HG03103 (cell line): ENCODE measurements at regions not wholly inside any gene's neighbourhood (a gene's known extent, or its start where the extent isn't known, plus 50 kb on each side); places are given as distances from the start of the nearest gene placed in this dataset.

Experiments
- ATAC-seq: cut with Tn5 transposase; IDR thresholded peaks from one replicate; pipeline ENCODE4 v1.9.1; 2021; ENCODE audit warnings: low read depth; ENCODE audit not compliant: unreplicated experiment

- ATAC-seq = no peak
Observed at GRCh38 chr9:99391937-99392594, 170.0 kb downstream of the SEC61B start.

GRCh38 chr9:99392986-99393385, 170.9 kb downstream of the SEC61B start:
- ATAC-seq = no peak

GRCh38 chr9:99393993-99394392, 171.9 kb downstream of the SEC61B start:
- ATAC-seq = no peak

- ATAC-seq = no peak
Observed at GRCh38 chr9:99398241-99398640, 176.2 kb downstream of the SEC61B start.

- ATAC-seq = no peak
Observed at GRCh38 chr9:99399474-99399873, 177.4 kb downstream of the SEC61B start.

GRCh38 chr9:99400184-99400731, 178.2 kb downstream of the SEC61B start:
- no peak for ATAC-seq

GRCh38 chr9:99401680-99402504, 179.8 kb downstream of the SEC61B start:
- ATAC-seq = no peak

- no peak for ATAC-seq
Observed at GRCh38 chr9:99403371-99403770, 181.3 kb downstream of the SEC61B start.

GRCh38 chr9:99405359-99405758, 183.3 kb downstream of the SEC61B start:
- no peak for ATAC-seq

GRCh38 chr9:99406939-99407338, 184.9 kb downstream of the SEC61B start:
- ATAC-seq = no peak

- no peak for ATAC-seq
Observed at GRCh38 chr9:99411068-99411467, 189.0 kb downstream of the SEC61B start.

GRCh38 chr9:99411479-99412115, 189.5 kb downstream of the SEC61B start:
- no peak for ATAC-seq

GRCh38 chr9:99412606-99413005, 190.5 kb downstream of the SEC61B start:
- ATAC-seq = no peak

- no peak for ATAC-seq
Observed at GRCh38 chr9:99414321-99414720, 192.2 kb downstream of the SEC61B start.

- ATAC-seq = no peak
Observed at GRCh38 chr9:99415606-99416005, 193.5 kb downstream of the SEC61B start.

GRCh38 chr9:99416007-99416406, 193.9 kb downstream of the SEC61B start:
- no peak for ATAC-seq

- ATAC-seq = no peak
Observed at GRCh38 chr9:99419070-99419469, 197.0 kb downstream of the SEC61B start.

- no peak for ATAC-seq
Observed at GRCh38 chr9:99421369-99421768, 199.3 kb downstream of the SEC61B start.

- no peak for ATAC-seq
Observed at GRCh38 chr9:99425124-99425523, 203.0 kb downstream of the SEC61B start.

GRCh38 chr9:99425923-99426842, 204.1 kb downstream of the SEC61B start:
- ATAC-seq = no peak
